ENCODE measurements at regions not wholly inside any gene's neighbourhood (a gene's known extent, or its start where the extent isn't known, plus 50 kb on each side); places are given as distances from the start of the nearest gene placed in this dataset.

DNA sequence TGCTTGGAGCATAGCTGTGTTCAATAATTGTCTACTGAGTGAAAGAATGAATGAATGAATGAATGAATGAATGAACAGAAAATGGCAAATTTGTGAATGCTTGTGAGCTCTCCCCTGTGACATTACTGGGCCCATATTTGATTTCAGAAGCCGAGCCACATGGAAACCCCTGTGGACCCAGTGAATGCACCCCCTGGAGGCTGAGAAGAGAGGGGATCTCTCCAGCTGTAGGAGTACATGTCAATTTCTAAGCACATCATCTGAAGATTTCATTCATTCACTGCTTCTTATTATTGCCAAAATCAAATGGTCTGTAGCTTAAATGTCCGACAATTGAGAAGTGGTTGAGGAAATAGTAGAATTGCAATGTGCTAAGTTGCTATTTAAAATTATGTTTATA, 58.3 kb upstream of the DOCK1 start:
- no peak overlapping the region for H3K56ac ChIP-seq (replicated peaks; ENCODE audit: insufficient read length, low read depth, low read length)

More for the DNA sequence above, 58.3 kb upstream of the DOCK1 start:
- Histone ChIP-seq H2BK120ac (replicated peaks; ENCODE audit: low read depth, low read length) (no peak overlapping the region), H3K9me3 (ENCODE audit: insufficient read depth in 2 of 2, low read depth in 1 of 2, low read length in 1 of 2) (no peaks in the 10 kb centered on the region), H3K27ac (ENCODE audit: low read depth, low read length) (no peak overlapping the region), H4K5ac (ENCODE audit: insufficient read length, low read depth, low read length) (no peak overlapping the region), H3K23me2 (ENCODE audit: low read depth, low read length) (no peaks in the 10 kb centered on the region), H3K27me3 (replicated peaks in 1 of 4; ENCODE audit: control insufficient read depth in 3 of 4, extremely low read depth in 1 of 4, insufficient read depth in 3 of 4, low read length in 3 of 4) (0 out of 7 replicates have a peak, but pooled peaks cover 0 to 2% (median 0%) of the 10 kb centered on the region in 4 experiments), H3K4me2 (ENCODE audit: insufficient read depth in 1 of 2, low read depth in 2 of 2, low read length in 2 of 2) (no peak overlapping the region), H2AFZ (ENCODE audit: low read length) (no peak overlapping the region), H3K18ac (ENCODE audit: extremely low read depth, low read length) (no peak overlapping the region), H3K4ac (replicated peaks; ENCODE audit: insufficient read length, low read depth, low read length) (no peak overlapping the region), H2BK20ac (ENCODE audit: low read length) (no peak overlapping the region), H3K36me3 (ENCODE audit: control insufficient read depth in 2 of 4, insufficient read depth in 4 of 4, low read length in 3 of 4) (no peaks in the 10 kb centered on the region), H3K79me2 (ENCODE audit: control insufficient read depth in 1 of 2, insufficient read depth in 2 of 2, low read length in 2 of 2) (no peaks in the 10 kb centered on the region), H2BK12ac (ENCODE audit: low read depth, low read length) (no peak overlapping the region), H4K91ac (replicated peaks; ENCODE audit: insufficient read length, low read length) (no peak overlapping the region), H3K9ac (replicated peaks in 1 of 4; ENCODE audit: extremely low read depth in 1 of 4, low read depth in 3 of 4, low read length in 3 of 4) (no peak overlapping the region), H3K23ac (ENCODE audit: insufficient read length) (no peak overlapping the region), H2BK15ac (ENCODE audit: low read length) (no peak overlapping the region), H4K8ac (ENCODE audit: extremely low read depth, insufficient read depth, low read length) (no peak overlapping the region), H3K4me1 (replicated peaks in 1 of 4; ENCODE audit: control insufficient read depth in 3 of 4, insufficient read depth in 4 of 4, low read length in 3 of 4) (no peaks in the 10 kb centered on the region; a peak in 1 of 7 replicates), H3K14ac (ENCODE audit: insufficient read length) (no peak overlapping the region), H3K4me3 (ENCODE audit: extremely low read depth in 1 of 4, insufficient read depth in 2 of 4, low read depth in 3 of 4, low read length in 4 of 4) (no peak overlapping the region), H3K79me1 (ENCODE audit: low read depth, low read length) (no peaks in the 10 kb centered on the region), H2AK5ac (ENCODE audit: low read depth, low read length) (no peak overlapping the region), H2BK5ac (ENCODE audit: low read depth, low read length) (no peak overlapping the region), H4K20me1 (replicated peaks in 1 of 2; ENCODE audit: control insufficient read depth in 1 of 2, insufficient read depth in 2 of 2, low read length in 2 of 2) (no peaks in the 10 kb centered on the region)
- 86% methylated on average over 2 of the region's 2 CpGs; no CpG with 5 or more reads in 1 of the 2 experiments for WGBS, 2 experiments (ENCODE audit: extremely low coverage in 1 of 2, insufficient coverage in 1 of 2, insufficient read length in 1 of 2, insufficient replicate concordance in 2 of 2, low coverage in 1 of 2, low lambda C conversion rate in 2 of 2, missing lambda C conversion rate in 1 of 2)
- TF ChIP-seq SP1 (IDR thresholded peaks at IDR 0.05; ENCODE audit: low read depth, low read length) (no peak), NRF1 (IDR thresholded peaks at IDR 0.05; ENCODE audit: low read depth, low read length) (no peak)
- TF ChIP-seq, protein P1, sequence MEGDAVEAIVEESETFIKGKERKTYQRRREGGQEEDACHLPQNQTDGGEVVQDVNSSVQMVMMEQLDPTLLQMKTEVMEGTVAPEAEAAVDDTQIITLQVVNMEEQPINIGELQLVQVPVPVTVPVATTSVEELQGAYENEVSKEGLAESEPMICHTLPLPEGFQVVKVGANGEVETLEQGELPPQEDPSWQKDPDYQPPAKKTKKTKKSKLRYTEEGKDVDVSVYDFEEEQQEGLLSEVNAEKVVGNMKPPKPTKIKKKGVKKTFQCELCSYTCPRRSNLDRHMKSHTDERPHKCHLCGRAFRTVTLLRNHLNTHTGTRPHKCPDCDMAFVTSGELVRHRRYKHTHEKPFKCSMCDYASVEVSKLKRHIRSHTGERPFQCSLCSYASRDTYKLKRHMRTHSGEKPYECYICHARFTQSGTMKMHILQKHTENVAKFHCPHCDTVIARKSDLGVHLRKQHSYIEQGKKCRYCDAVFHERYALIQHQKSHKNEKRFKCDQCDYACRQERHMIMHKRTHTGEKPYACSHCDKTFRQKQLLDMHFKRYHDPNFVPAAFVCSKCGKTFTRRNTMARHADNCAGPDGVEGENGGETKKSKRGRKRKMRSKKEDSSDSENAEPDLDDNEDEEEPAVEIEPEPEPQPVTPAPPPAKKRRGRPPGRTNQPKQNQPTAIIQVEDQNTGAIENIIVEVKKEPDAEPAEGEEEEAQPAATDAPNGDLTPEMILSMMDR (IDR thresholded peaks at IDR 0.05; ENCODE audit: control extremely low read depth in 1 of 3, insufficient read depth in 1 of 3, low read depth in 1 of 3, low read length in 3 of 3), result peak in 2 of 3 experiments; percentile 13 to 39; a peak in 2 of 4 replicates
- TF ChIP-seq, protein P2, sequence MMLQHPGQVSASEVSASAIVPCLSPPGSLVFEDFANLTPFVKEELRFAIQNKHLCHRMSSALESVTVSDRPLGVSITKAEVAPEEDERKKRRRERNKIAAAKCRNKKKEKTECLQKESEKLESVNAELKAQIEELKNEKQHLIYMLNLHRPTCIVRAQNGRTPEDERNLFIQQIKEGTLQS (IDR thresholded peaks at IDR 0.05; ENCODE audit: insufficient read depth, low read depth, low read length), result no peak
- DNase-seq (ENCODE audit: low read depth in 1 of 2, low spot score in 2 of 2), result no peak
- FAIRE-seq, result no peak
- ChIA-PET CTCF (ENCODE audit: partially characterized antibody) (interaction anchor here (0.6 to 1.2 kb wide), 9 partner anchors 9 to 200 kb away, joined by 3 to 4 read pairs (median 3); no protein-coding TSS in a partner anchor), POLR2A (ENCODE audit: partially characterized antibody) (interaction anchor here (1.0 to 1.6 kb wide), 2 partner anchors 9 to 28 kb away, joined by 4 read pairs; no protein-coding TSS in a partner anchor)

Data from H1 (cell line).